Astrocyte (in vitro differentiated cells and primary cell): ENCODE measurements at regions not wholly inside any gene's neighbourhood (a gene's known extent, or its start where the extent isn't known, plus 50 kb on each side); places are given as distances from the start of the nearest gene placed in this dataset.

Experiments
- DNase-seq: peaks from one replicate; pipeline ENCODE4 v3.0.0-alpha.2; 2010; ENCODE audit warnings: low read depth
- FAIRE-seq: peaks from 2 replicates; lab custom pipeline; 2011; peaks lifted over from hg19 to GRCh38; lab: Jason Lieb, UNC
- H2AFZ ChIP-seq: 2 replicates; pipeline ENCODE4 v1.6.0; 2012; ENCODE audit warnings: low read depth, low read length, inconsistent platforms
- H3K27ac ChIP-seq: 2 replicates; pipeline ENCODE4 v1.5.1; 2011; ENCODE audit warnings: low read depth, low read length, inconsistent platforms
- H3K27me3 ChIP-seq: 2 replicates; pipeline ENCODE4 v1.6.0; 2011; ENCODE audit warnings: low read length, inconsistent platforms; ENCODE audit not compliant: insufficient read depth
- H3K36me3 ChIP-seq: 2 replicates; pipeline ENCODE4 v1.5.1; 2011; ENCODE audit warnings: low read length, inconsistent platforms; ENCODE audit not compliant: insufficient read depth
- H3K4me1 ChIP-seq: 2 replicates; pipeline ENCODE4 v1.5.1; 2011; ENCODE audit warnings: low read length, inconsistent platforms; ENCODE audit not compliant: insufficient read depth
- H3K4me2 ChIP-seq: 2 replicates; pipeline ENCODE4 v1.6.0; 2012; ENCODE audit warnings: low read length, inconsistent platforms
- H3K4me3 ChIP-seq: 2 replicates; pipeline ENCODE4 v1.5.1; 2011; ENCODE audit warnings: low read depth, mild to moderate bottlenecking, low read length, inconsistent platforms; ENCODE audit not compliant: insufficient read depth
- H3K79me2 ChIP-seq: 2 replicates; pipeline ENCODE4 v1.6.0; 2012; ENCODE audit warnings: mild to moderate bottlenecking, low read length, inconsistent platforms; ENCODE audit not compliant: insufficient read depth
- H3K9ac ChIP-seq: 2 replicates; pipeline ENCODE4 v1.6.0; 2012; ENCODE audit warnings: mild to moderate bottlenecking, low read length, inconsistent platforms
- H3K9me3 ChIP-seq: 2 replicates; pipeline ENCODE4 v1.5.1; 2012; ENCODE audit warnings: low read depth, mild to moderate bottlenecking, low read length, inconsistent platforms; ENCODE audit not compliant: insufficient read depth
- H4K20me1 ChIP-seq: 2 replicates; pipeline ENCODE4 v1.6.0; 2012; ENCODE audit warnings: low read length, inconsistent platforms; ENCODE audit not compliant: insufficient read depth
- H3K27ac Mint-ChIP-seq: one replicate; pipeline ENCODE4 v1.8.0; 2021; ENCODE audit warnings: mild to moderate bottlenecking, mixed read lengths; ENCODE audit not compliant: unreplicated experiment
- H3K27me3 Mint-ChIP-seq: one replicate; pipeline ENCODE4 v1.8.0; 2021; ENCODE audit warnings: low read depth, mixed read lengths; ENCODE audit not compliant: unreplicated experiment
- H3K36me3 Mint-ChIP-seq: one replicate; pipeline ENCODE4 v1.8.0; 2021; ENCODE audit warnings: low read depth, mixed read lengths; ENCODE audit not compliant: unreplicated experiment
- H3K4me1 Mint-ChIP-seq: one replicate; pipeline ENCODE4 v1.8.0; 2021; ENCODE audit warnings: low read depth, mixed read lengths; ENCODE audit not compliant: unreplicated experiment
- H3K4me3 Mint-ChIP-seq: one replicate; pipeline ENCODE4 v1.8.0; 2021; ENCODE audit warnings: mild to moderate bottlenecking, moderate library complexity, mixed read lengths; ENCODE audit not compliant: unreplicated experiment
- H3K9me3 Mint-ChIP-seq: one replicate; pipeline ENCODE4 v1.8.0; 2021; ENCODE audit warnings: mild to moderate bottlenecking, mixed read lengths; ENCODE audit not compliant: unreplicated experiment
- EZH2 ChIP-seq: IDR thresholded peaks from 2 replicates; pipeline ENCODE4 v1.6.1; 2012; ENCODE audit warnings: mild to moderate bottlenecking, low read length, inconsistent platforms; ENCODE audit not compliant: insufficient read depth
- TF ChIP-seq, protein P1 (sequence below): IDR thresholded peaks from 2 replicates; pipeline ENCODE4 v1.5.1; 2011; ENCODE audit warnings: low read depth, mild to moderate bottlenecking, inconsistent platforms, low read length, moderate library complexity; ENCODE audit not compliant: insufficient read depth

DNA sequence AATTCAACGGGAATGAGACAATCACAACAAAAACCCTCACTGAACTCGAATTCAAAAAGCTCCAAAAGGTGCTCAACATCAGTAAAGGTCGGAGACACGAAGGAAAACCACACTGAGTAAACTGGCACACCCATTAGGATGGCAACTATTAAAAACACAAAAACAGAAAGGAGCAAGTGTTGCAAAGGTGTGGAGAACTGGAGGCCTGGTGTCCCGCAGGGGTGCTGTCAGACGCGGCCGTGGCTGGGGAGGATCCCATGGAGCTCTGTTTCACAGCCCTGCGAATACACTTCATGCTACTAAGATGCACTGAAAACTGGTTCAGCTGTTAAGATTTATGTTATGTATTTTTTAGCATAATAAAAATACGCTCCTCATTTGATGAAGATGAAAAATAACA, 730.6 kb downstream of the GALR1 start:
- no peak for FAIRE-seq
- Mint-ChIP-seq H3K4me1 (no peaks in the 10 kb centered on the region), H3K9me3 (peaks cover 14% of the 10 kb centered on the region), H3K27ac (no peak overlapping the region), H3K4me3 (no peak overlapping the region), H3K27me3 (no peaks in the 10 kb centered on the region), H3K36me3 (no peaks in the 10 kb centered on the region)
- Histone ChIP-seq H3K4me3 (no peak overlapping the region), H3K4me2 (no peak overlapping the region), H3K27me3 (no peaks in the 10 kb centered on the region), H3K9me3 (peaks cover 22% of the 10 kb centered on the region), H3K79me2 (no peaks in the 10 kb centered on the region), H2AFZ (no peak overlapping the region), H3K4me1 (no peaks in the 10 kb centered on the region), H4K20me1 (no peaks in the 10 kb centered on the region), H3K9ac (no peak overlapping the region), H3K36me3 (no peaks in the 10 kb centered on the region), H3K27ac (no peak overlapping the region)
- TF ChIP-seq, protein P1, sequence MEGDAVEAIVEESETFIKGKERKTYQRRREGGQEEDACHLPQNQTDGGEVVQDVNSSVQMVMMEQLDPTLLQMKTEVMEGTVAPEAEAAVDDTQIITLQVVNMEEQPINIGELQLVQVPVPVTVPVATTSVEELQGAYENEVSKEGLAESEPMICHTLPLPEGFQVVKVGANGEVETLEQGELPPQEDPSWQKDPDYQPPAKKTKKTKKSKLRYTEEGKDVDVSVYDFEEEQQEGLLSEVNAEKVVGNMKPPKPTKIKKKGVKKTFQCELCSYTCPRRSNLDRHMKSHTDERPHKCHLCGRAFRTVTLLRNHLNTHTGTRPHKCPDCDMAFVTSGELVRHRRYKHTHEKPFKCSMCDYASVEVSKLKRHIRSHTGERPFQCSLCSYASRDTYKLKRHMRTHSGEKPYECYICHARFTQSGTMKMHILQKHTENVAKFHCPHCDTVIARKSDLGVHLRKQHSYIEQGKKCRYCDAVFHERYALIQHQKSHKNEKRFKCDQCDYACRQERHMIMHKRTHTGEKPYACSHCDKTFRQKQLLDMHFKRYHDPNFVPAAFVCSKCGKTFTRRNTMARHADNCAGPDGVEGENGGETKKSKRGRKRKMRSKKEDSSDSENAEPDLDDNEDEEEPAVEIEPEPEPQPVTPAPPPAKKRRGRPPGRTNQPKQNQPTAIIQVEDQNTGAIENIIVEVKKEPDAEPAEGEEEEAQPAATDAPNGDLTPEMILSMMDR: no peak
- no peak for TF ChIP-seq EZH2
- DNase-seq: no peak

DNA sequence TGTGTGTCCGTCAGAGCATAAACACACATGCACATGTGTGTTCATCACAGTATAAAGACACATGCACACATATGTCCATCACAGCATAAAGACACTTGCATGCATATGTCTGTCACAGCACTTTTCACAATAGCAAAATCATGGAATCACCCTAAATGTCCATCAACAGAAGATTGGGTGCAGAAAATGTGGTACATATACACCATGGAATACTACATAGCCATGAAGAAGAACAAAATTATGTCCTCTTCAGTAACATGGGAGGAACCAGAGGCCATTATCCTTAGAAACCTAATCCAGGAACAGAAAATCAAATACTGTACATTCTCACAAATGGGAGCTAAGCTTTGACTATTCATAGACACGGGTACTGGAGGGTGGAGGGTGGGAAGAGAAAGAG, 732.2 kb downstream of the GALR1 start:
- Mint-ChIP-seq H3K36me3 (no peaks in the 10 kb centered on the region), H3K9me3 (peaks cover 9% of the 10 kb centered on the region), H3K27me3 (no peaks in the 10 kb centered on the region), H3K27ac (no peak overlapping the region), H3K4me3 (no peak overlapping the region), H3K4me1 (no peaks in the 10 kb centered on the region)
- Histone ChIP-seq H3K79me2 (no peaks in the 10 kb centered on the region), H4K20me1 (no peaks in the 10 kb centered on the region), H3K36me3 (no peaks in the 10 kb centered on the region), H3K27ac (no peak overlapping the region), H3K4me2 (no peak overlapping the region), H3K4me3 (no peak overlapping the region), H3K27me3 (no peaks in the 10 kb centered on the region), H2AFZ (no peak overlapping the region), H3K4me1 (no peaks in the 10 kb centered on the region), H3K9me3 (peaks cover 22% of the 10 kb centered on the region), H3K9ac (no peak overlapping the region)
- FAIRE-seq: no peak
- TF ChIP-seq, protein P1: no peak
- TF ChIP-seq EZH2: no peak
- DNase-seq: no peak

DNA sequence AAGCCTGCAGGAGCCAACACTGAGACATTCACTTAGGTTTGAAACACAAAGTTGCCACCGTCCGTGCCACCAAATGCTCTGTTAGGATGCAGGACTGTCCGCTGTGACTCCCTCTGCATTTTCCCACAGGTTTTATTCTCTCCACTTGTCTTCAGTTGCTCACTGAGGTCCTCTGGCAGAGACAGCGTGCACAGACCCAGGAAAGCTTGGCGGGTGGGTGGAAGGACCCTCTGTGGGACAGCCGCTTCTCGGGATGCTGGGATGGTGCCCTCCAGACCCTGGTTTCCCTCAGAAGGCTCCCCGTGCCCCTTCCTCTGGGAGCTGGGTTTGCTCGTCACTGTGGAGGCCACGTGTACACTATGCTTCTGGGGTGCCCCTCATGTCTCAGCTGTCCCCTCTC, 733.6 kb downstream of the GALR1 start:
- Histone ChIP-seq H3K27me3 (no peaks in the 10 kb centered on the region), H3K4me1 (no peaks in the 10 kb centered on the region), H3K36me3 (no peaks in the 10 kb centered on the region), H3K4me3 (no peak overlapping the region), H4K20me1 (no peaks in the 10 kb centered on the region), H3K4me2 (no peak overlapping the region), H3K79me2 (no peaks in the 10 kb centered on the region), H3K9ac (no peak overlapping the region), H2AFZ (no peak overlapping the region), H3K9me3 (peaks cover 18% of the 10 kb centered on the region), H3K27ac (no peak overlapping the region)
- DNase-seq (no peak), FAIRE-seq (no peak)
- Mint-ChIP-seq H3K36me3 (no peaks in the 10 kb centered on the region), H3K4me1 (no peaks in the 10 kb centered on the region), H3K9me3 (peaks cover 4% of the 10 kb centered on the region), H3K4me3 (no peak overlapping the region), H3K27ac (no peak overlapping the region), H3K27me3 (no peaks in the 10 kb centered on the region)
- TF ChIP-seq, protein P1: no peak
- TF ChIP-seq EZH2: no peak
